ENCODE measurements at regions not wholly inside any gene's neighbourhood (a gene's known extent, or its start where the extent isn't known, plus 50 kb on each side); places are given as distances from the start of the nearest gene placed in this dataset.

- H3K4me1 ChIP-seq = no peaks in the 10 kb centered on the region
- peaks cover 0 to 7% of the 10 kb centered on the region in 2 donors for H3K27me3 ChIP-seq
- DNase-seq (ENCODE audit: low spot score in 2 of 2) = no peak
- no peak for TF ChIP-seq POLR2A (IDR thresholded peaks at IDR 0.05)
- no peak for TF ChIP-seq POLR2AphosphoS5 (IDR thresholded peaks at IDR 0.05)
- TF ChIP-seq CTCF (IDR thresholded peaks at IDR 0.05) = no peak
- H3K27ac ChIP-seq = no peak overlapping the region
- intact Hi-C loops (cut with DNase I; ENCODE audit: low total_unique reads) = no loop called here
- H3K4me3 ChIP-seq = no peak overlapping the region
- no peaks in the 10 kb centered on the region for H3K9me3 ChIP-seq
- H3K36me3 ChIP-seq = no peaks in the 10 kb centered on the region
Measured at GRCh38 chr14:24693353-24693737, 59.4 kb upstream of the GZMB start.

DNA sequence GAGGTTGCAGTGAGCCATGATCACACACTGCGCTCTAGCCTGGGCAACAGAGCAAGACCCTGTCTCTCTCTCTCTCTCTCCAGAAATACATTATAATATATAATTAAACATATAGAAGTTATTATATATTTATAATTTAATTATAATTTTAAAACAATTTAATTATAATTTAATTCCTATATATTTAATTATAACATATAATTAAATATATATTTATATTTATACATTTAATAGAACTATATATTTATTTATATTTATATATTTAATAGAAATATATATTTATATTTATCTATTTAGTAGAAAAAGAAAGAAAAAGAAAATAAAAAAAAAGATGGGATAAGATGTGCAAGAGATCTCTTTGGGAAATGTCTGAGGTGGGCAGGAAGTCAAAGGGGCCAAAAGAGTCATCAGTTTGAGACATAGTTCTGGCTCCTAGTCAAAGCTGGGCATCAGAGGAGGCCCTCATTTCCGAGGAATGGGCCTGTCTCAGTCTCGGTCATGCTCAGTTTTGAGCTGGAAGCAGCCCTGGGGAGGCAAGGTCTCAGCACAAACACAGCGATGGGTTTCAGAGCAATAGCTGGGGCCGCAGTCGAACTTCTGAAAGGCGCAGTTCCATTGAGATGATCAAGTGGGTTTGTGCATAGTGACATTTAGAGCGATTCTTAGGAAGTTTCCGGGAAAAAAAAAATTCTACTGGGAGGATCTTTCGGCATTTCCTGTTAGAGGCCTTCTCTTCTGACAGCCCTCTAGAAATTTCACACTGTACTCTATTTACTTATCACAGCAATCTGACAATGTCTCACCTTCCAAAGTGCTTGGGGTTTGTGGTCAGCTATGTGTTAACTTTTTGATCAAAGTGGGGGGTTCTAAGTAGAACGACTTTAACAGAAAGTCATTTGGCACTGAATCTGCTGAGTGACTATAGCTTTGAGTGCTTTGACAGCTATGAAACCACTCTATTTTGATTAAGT is 58.7 kb upstream of the GZMB start:
- no peak overlapping the region for H3K4me3 ChIP-seq
- no peaks in the 10 kb centered on the region for H3K9me3 ChIP-seq
- no peak for TF ChIP-seq CTCF (IDR thresholded peaks at IDR 0.05)
- no peak for TF ChIP-seq POLR2AphosphoS5 (IDR thresholded peaks at IDR 0.05)
- no peak for TF ChIP-seq POLR2A (IDR thresholded peaks at IDR 0.05)
- H3K4me1 ChIP-seq = no peaks in the 10 kb centered on the region
- H3K27ac ChIP-seq = no peak overlapping the region
- no peaks in the 10 kb centered on the region for H3K36me3 ChIP-seq
- DNase-seq (ENCODE audit: low spot score in 2 of 2) = no peak
- intact Hi-C loops (cut with DNase I; ENCODE audit: low total_unique reads) = no loop called here
- H3K27me3 ChIP-seq = peaks cover 0 to 7% of the 10 kb centered on the region in 2 donors

GRCh38 chr14:24690492-24690891 is 56.5 kb upstream of the GZMB start:
- Histone ChIP-seq H3K4me1 (no peaks in the 10 kb centered on the region), H3K36me3 (no peaks in the 10 kb centered on the region), H3K9me3 (no peaks in the 10 kb centered on the region), H3K27me3 (peaks cover 0 to 7% of the 10 kb centered on the region in 2 donors), H3K27ac (no peak overlapping the region), H3K4me3 (no peak overlapping the region)
- DNase-seq (ENCODE audit: low spot score in 2 of 2) = no peak
- no peak for TF ChIP-seq POLR2A (IDR thresholded peaks at IDR 0.05)
- no peak for TF ChIP-seq POLR2AphosphoS5 (IDR thresholded peaks at IDR 0.05)
- no peak for TF ChIP-seq CTCF (IDR thresholded peaks at IDR 0.05)
- intact Hi-C loops (cut with DNase I; ENCODE audit: low total_unique reads) = no loop called here

DNA sequence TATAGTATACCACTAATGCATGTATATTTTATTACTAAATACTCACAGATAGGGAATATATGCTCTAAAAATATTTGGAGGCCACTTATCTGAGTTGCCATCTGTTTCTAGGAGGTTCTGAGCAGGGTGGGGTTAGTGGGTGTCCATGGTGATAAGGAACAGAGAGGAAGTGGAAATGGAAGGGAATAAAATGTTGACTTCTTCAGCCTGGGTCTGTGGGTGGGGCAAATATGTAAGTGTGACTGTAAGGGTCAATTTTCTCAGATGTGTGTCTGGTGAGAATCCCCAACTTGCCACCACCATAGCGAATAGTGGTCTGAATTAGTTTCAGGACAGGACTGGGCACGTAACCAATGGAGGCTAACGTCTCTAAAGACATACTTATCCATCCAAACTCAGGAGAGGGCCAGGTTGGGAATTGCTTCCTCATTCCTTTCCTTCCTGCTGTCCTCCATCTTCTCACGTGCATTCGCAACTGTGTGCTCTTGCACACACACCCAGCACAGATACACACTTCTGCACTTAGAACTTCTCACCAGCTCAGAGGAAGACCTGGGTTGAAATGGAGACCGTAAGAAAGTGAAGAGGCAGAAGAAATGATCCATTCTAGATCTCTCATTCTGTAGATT is 54.2 kb upstream of the GZMB start:
- no peak for TF ChIP-seq CTCF (IDR thresholded peaks at IDR 0.05)
- TF ChIP-seq POLR2A (IDR thresholded peaks at IDR 0.05) = no peak
- TF ChIP-seq POLR2AphosphoS5 (IDR thresholded peaks at IDR 0.05) = no peak
- no peak for DNase-seq (ENCODE audit: low spot score in 2 of 2)
- Histone ChIP-seq H3K4me1 (no peaks in the 10 kb centered on the region), H3K4me3 (no peak overlapping the region), H3K27me3 (peaks cover 0 to 7% of the 10 kb centered on the region in 2 donors), H3K27ac (no peak overlapping the region), H3K9me3 (no peaks in the 10 kb centered on the region), H3K36me3 (no peaks in the 10 kb centered on the region)
- intact Hi-C loops (cut with DNase I; ENCODE audit: low total_unique reads) = no loop called here
